Hepatocyte (in vitro differentiated cells): ENCODE measurements at regions not wholly inside any gene's neighbourhood (a gene's known extent, or its start where the extent isn't known, plus 50 kb on each side); places are given as distances from the start of the nearest gene placed in this dataset.
A peak's percentile ranks its signal among the peaks of the same experiment; 100 is the strongest.

Source experiments
- DNase-seq: peaks from one replicate; pipeline ENCODE4 v3.0.0-alpha.2; 2016; ENCODE audit warnings: low spot score
- H2AFZ ChIP-seq: fragments of 200-600 bp; sonication (generic); 2 replicates; pipeline ENCODE4 v1.6.0; 2016; ENCODE audit warnings: antibody characterized with exemption, mild to moderate bottlenecking
- H3K27ac ChIP-seq: fragments of 200-600 bp; sonication (generic); 2 replicates; pipeline ENCODE4 v1.5.1; 2016; ENCODE audit warnings: mild to moderate bottlenecking
- H3K27me3 ChIP-seq: fragments of 200-600 bp; sonication (generic); 2 replicates; pipeline ENCODE4 v1.6.1; 2016
- H3K36me3 ChIP-seq: fragments of 200-600 bp; sonication (generic); replicated peaks from 2 replicates; pipeline ENCODE4 v1.5.1; 2016; ENCODE audit warnings: low read depth; ENCODE audit not compliant: insufficient read depth
- H3K4me1 ChIP-seq: fragments of 200-600 bp; sonication (generic); 2 replicates; pipeline ENCODE4 v1.5.1; 2016; ENCODE audit warnings: mild to moderate bottlenecking, moderate library complexity; ENCODE audit not compliant: insufficient read depth
- H3K4me2 ChIP-seq: fragments of 200-600 bp; sonication (generic); 2 replicates; pipeline ENCODE4 v1.6.0; 2016
- H3K4me3 ChIP-seq: fragments of 200-600 bp; sonication (generic); 2 replicates; pipeline ENCODE4 v1.5.1; 2016; ENCODE audit warnings: mild to moderate bottlenecking
- H3K79me2 ChIP-seq: fragments of 200-600 bp; sonication (generic); 2 replicates; pipeline ENCODE4 v1.6.0; 2017; ENCODE audit warnings: mild to moderate bottlenecking
- H3K9me2 ChIP-seq: fragments of 200-600 bp; sonication (generic); replicated peaks from 2 replicates; pipeline ENCODE4 v1.6.0; 2017; ENCODE audit warnings: mild to moderate bottlenecking; ENCODE audit not compliant: insufficient read depth
- H3K9me3 ChIP-seq: fragments of 200-600 bp; sonication (generic); 2 replicates; pipeline ENCODE4 v1.5.1; 2016; ENCODE audit warnings: low read depth, mild to moderate bottlenecking
- H4K20me1 ChIP-seq: fragments of 200-600 bp; sonication (generic); 2 replicates; pipeline ENCODE4 v1.6.0; 2016; ENCODE audit warnings: mild to moderate bottlenecking; ENCODE audit not compliant: insufficient read depth, poor library complexity, severe bottlenecking
- CTCF ChIP-seq: fragments of 200-600 bp; sonication (generic); IDR thresholded peaks from 2 replicates; pipeline ENCODE4 v1.5.1; 2016; ENCODE audit warnings: antibody characterized with exemption, mild to moderate bottlenecking; ENCODE audit not compliant: poor library complexity
- EZH2 ChIP-seq: fragments of 200-600 bp; sonication (generic); IDR thresholded peaks from 2 replicates; pipeline ENCODE4 v1.6.1; 2016; ENCODE audit warnings: antibody characterized with exemption, mild to moderate bottlenecking, borderline replicate concordance
- EZH2phosphoT487 ChIP-seq: fragments of 200-600 bp; sonication (generic); IDR thresholded peaks from one replicate; pipeline ENCODE4 v1.6.1; 2018; ENCODE audit warnings: antibody characterized with exemption, mild to moderate bottlenecking, low read depth, moderate library complexity; ENCODE audit not compliant: unreplicated experiment, severe bottlenecking
- whole genome bisulfite sequencing: methylation state at CpG from one replicate; pipeline ENCODE4 v1.1.6; 2016; ENCODE audit warnings: low lambda C conversion rate; ENCODE audit errors: missing lambda C conversion rate; 5-methylcytosine and 5-hydroxymethylcytosine counted together

- Histone ChIP-seq H3K4me1 (peaks cover 10% of the 10 kb centered on the region), H3K79me2 (no peaks in the 10 kb centered on the region), H3K4me3 (no peak overlapping the region), H3K36me3 (no peaks in the 10 kb centered on the region), H2AFZ (no peak overlapping the region), H3K9me3 (no peaks in the 10 kb centered on the region), H3K27ac (no peak overlapping the region), H3K4me2 (no peak overlapping the region), H4K20me1 (no peaks in the 10 kb centered on the region), H3K27me3 (no peaks in the 10 kb centered on the region), H3K9me2 (no peaks in the 10 kb centered on the region)
- no peak for DNase-seq
- WGBS, result 77% methylated on average over 2 of the region's 2 CpGs
- TF ChIP-seq CTCF, result no peak
- no peak for TF ChIP-seq EZH2
- TF ChIP-seq EZH2phosphoT487, result no peak
Observed at GRCh38 chr9:78865737-78866136, 568.8 kb downstream of the PSAT1 start.

- peaks cover 10% of the 10 kb centered on the region for H3K4me1 ChIP-seq
- H3K9me3 ChIP-seq, result no peaks in the 10 kb centered on the region
- H3K4me3 ChIP-seq, result no peak overlapping the region
- H3K27ac ChIP-seq, result no peak overlapping the region
- no peaks in the 10 kb centered on the region for H3K9me2 ChIP-seq
- 52% methylated on average over 6 of the region's 6 CpGs for WGBS
- no peaks in the 10 kb centered on the region for H3K79me2 ChIP-seq
- no peak overlapping the region for H2AFZ ChIP-seq
- H4K20me1 ChIP-seq, result no peaks in the 10 kb centered on the region
- DNase-seq, result peak; percentile 40
- H3K36me3 ChIP-seq, result no peaks in the 10 kb centered on the region
- H3K27me3 ChIP-seq, result no peaks in the 10 kb centered on the region
- no peak for TF ChIP-seq CTCF
- TF ChIP-seq EZH2phosphoT487, result no peak
- no peak for TF ChIP-seq EZH2
- no peak overlapping the region for H3K4me2 ChIP-seq
Observed at GRCh38 chr9:78866207-78867132, 569.5 kb downstream of the PSAT1 start.

- H3K4me3 ChIP-seq, result no peak overlapping the region
- no peaks in the 10 kb centered on the region for H3K27me3 ChIP-seq
- H3K9me2 ChIP-seq, result no peaks in the 10 kb centered on the region
- H2AFZ ChIP-seq, result no peak overlapping the region
- no peaks in the 10 kb centered on the region for H3K36me3 ChIP-seq
- H4K20me1 ChIP-seq, result no peaks in the 10 kb centered on the region
- peaks cover 7% of the 10 kb centered on the region for H3K4me1 ChIP-seq
- DNase-seq, result no peak
- no peaks in the 10 kb centered on the region for H3K79me2 ChIP-seq
- no peaks in the 10 kb centered on the region for H3K9me3 ChIP-seq
- TF ChIP-seq EZH2phosphoT487 (no peak), CTCF (no peak), EZH2 (no peak)
- peak overlapping the region; percentile 10 for H3K27ac ChIP-seq
- no peak overlapping the region for H3K4me2 ChIP-seq
Observed at GRCh38 chr9:78871086-78871451, 574.1 kb downstream of the PSAT1 start.
